HCT116 (cell line): ENCODE measurements at regions not wholly inside any gene's neighbourhood (a gene's known extent, or its start where the extent isn't known, plus 50 kb on each side); places are given as distances from the start of the nearest gene placed in this dataset.

Experiments
- ATAC-seq: fragments of 200-7000 bp; cut with Tn5 transposase; 2 replicates; pipeline ENCODE4 v1.9.1; 2020; ENCODE audit warnings: mild to moderate bottlenecking, moderate library complexity
- BruUV-seq: library from RNA; stranded (reverse); fragments of 400-500 nt; replicated peaks from 2 replicates; lab custom pipeline; 2021; lab: Mats Ljungman, UMichigan
- CTCF ChIA-PET: fragments of 300-600 bp; sonication (Branson Sonifier 250); formaldehyde crosslinking; loops from one replicate; lab custom pipeline; 2021; ENCODE audit warnings: antibody characterized with exemption; lab: Charles Lee
- POLR2A ChIA-PET: fragments of 300-600, 350-600 bp; sonication (Branson Sonifier 250); formaldehyde crosslinking; loops from one replicate; lab custom pipeline; 2021; ENCODE audit warnings: antibody characterized with exemption; lab: Charles Lee
- RAD21 ChIA-PET, 2 experiments: fragments of 300-600 bp; sonication (Branson Sonifier 250); formaldehyde crosslinking; loops; one replicate each; lab custom pipeline; 2023; ENCODE audit warnings: low total read pairs in 2 of 2; ENCODE audit not compliant: uncharacterized antibody in 2 of 2, unreplicated experiment in 2 of 2, low non-redundant PET in 1 of 2; lab: Charles Lee
- DNase-seq: peaks from one replicate; pipeline ENCODE4 v3.0.0-alpha.2; 2010; ENCODE audit warnings: low read depth, low spot score
- H2AFZ ChIP-seq: fragments of 200-600 bp; shearing (Covaris generic), sonication (generic); 2 replicates; pipeline ENCODE4 v1.6.1; 2017; ENCODE audit warnings: low read depth, mixed run types, mixed read lengths, antibody characterized with exemption, low read length; ENCODE audit not compliant: poor library complexity, severe bottlenecking
- H3K27ac ChIP-seq: 2 replicates; pipeline ENCODE4 v1.5.1; 2012; ENCODE audit warnings: low read depth, low read length
- H3K27me3 ChIP-seq: fragments of 200-600 bp; sonication (generic); 2 replicates; pipeline ENCODE4 v1.6.1; 2016; ENCODE audit warnings: mixed run types, low read length, mixed read lengths; ENCODE audit not compliant: insufficient read depth
- H3K36me3 ChIP-seq, 2 experiments: fragments of 200-500 bp in 1 of 2; fragments of 200-600 bp in 1 of 2; sonication (Bioruptor generic) in 1 of 2; sonication (generic) in 1 of 2; 2 replicates each; pipeline versions ENCODE4 v1.5.1 to v1.6.1; 2014 to 2016; ENCODE audit warnings: low read length in 2 of 2, inconsistent platforms in 1 of 2, mixed read lengths in 1 of 2, mixed run types in 1 of 2; ENCODE audit not compliant: insufficient read depth in 2 of 2, control insufficient read depth in 1 of 2
- H3K4me1 ChIP-seq, 2 experiments: fragments of 200-600 bp in 1 of 2; sonication (generic) in 1 of 2; 2 replicates each; pipeline versions ENCODE4 v1.5.1 to v1.6.1; 2012 to 2017; ENCODE audit warnings: low read length in 2 of 2, inconsistent platforms in 1 of 2, mild to moderate bottlenecking in 1 of 2, mixed read lengths in 1 of 2, mixed run types in 1 of 2, moderate library complexity in 1 of 2; ENCODE audit not compliant: insufficient read depth in 2 of 2, control insufficient read depth in 1 of 2
- H3K4me2 ChIP-seq: fragments of 200-600 bp; sonication (generic); 2 replicates; pipeline ENCODE4 v1.6.1; 2017; ENCODE audit warnings: mixed run types, low read length, mixed read lengths
- H3K4me3 ChIP-seq, 2 experiments: fragments of 200-600 bp in 1 of 2; sonication (generic) in 1 of 2; replicated peaks in 1 of 2; 2 replicates each; pipeline ENCODE4 v1.5.1; 2011 to 2016; ENCODE audit warnings: low read length in 2 of 2, control low read depth in 1 of 2, low read depth in 1 of 2, mild to moderate bottlenecking in 1 of 2, mixed read lengths in 1 of 2, mixed run types in 1 of 2
- H3K79me2 ChIP-seq: fragments of 200-600 bp; sonication (generic); 2 replicates; pipeline ENCODE4 v1.6.1; 2017; ENCODE audit warnings: mild to moderate bottlenecking, mixed run types, low read length, moderate library complexity, mixed read lengths; ENCODE audit not compliant: insufficient read depth
- H3K9ac ChIP-seq: fragments of 200-600 bp; sonication (generic); 2 replicates; pipeline ENCODE4 v1.6.1; 2016; ENCODE audit warnings: low read length, mixed read lengths
- H3K9me2 ChIP-seq: fragments of 200-600 bp; sonication (generic), shearing (Covaris generic); 2 replicates; pipeline ENCODE4 v1.6.1; 2017; ENCODE audit warnings: mixed run types, mild to moderate bottlenecking, moderate library complexity; ENCODE audit not compliant: insufficient read depth
- H3K9me3 ChIP-seq, 2 experiments: fragments of 200-500 bp in 1 of 2; fragments of 200-600 bp in 1 of 2; sonication (Bioruptor generic) in 1 of 2; sonication (generic) in 1 of 2; 2 replicates each; pipeline ENCODE4 v1.6.1; 2014 to 2017; ENCODE audit warnings: low read length in 2 of 2, mixed read lengths in 2 of 2, inconsistent platforms in 1 of 2, low read depth in 1 of 2, mild to moderate bottlenecking in 1 of 2, mixed run types in 1 of 2, moderate library complexity in 1 of 2; ENCODE audit not compliant: control insufficient read depth in 1 of 2, insufficient read depth in 1 of 2
- H4K20me1 ChIP-seq: fragments of 200-600 bp; sonication (generic), shearing (Covaris generic); 2 replicates; pipeline ENCODE4 v1.6.1; 2017; ENCODE audit warnings: mixed run types, mild to moderate bottlenecking, moderate library complexity; ENCODE audit not compliant: insufficient read depth
- ATF3 ChIP-seq: IDR thresholded peaks from 2 replicates; pipeline ENCODE4 v1.6.1; 2012
- CBX3 ChIP-seq: IDR thresholded peaks from 2 replicates; pipeline ENCODE4 v1.6.1; 2012; ENCODE audit warnings: low read depth
- CEBPB ChIP-seq: IDR thresholded peaks from 2 replicates; pipeline ENCODE4 v1.6.1; 2012; ENCODE audit warnings: low read depth
- CTCF ChIP-seq, 3 experiments: fragments of 200-600 bp in 1 of 3; sonication (generic) in 1 of 3; IDR thresholded peaks in 2 of 3; conservative IDR thresholded peaks in 1 of 3; 2 replicates each; pipeline ENCODE4 v1.5.1; 2012 to 2017; ENCODE audit warnings: low read depth in 2 of 3, low read length in 2 of 3, antibody characterized with exemption in 1 of 3, borderline replicate concordance in 1 of 3, control low read depth in 1 of 3, mild to moderate bottlenecking in 1 of 3, mixed read lengths in 1 of 3, mixed run types in 1 of 3, moderate library complexity in 1 of 3; ENCODE audit not compliant: insufficient read depth in 1 of 3
- EGR1 ChIP-seq: IDR thresholded peaks from 2 replicates; pipeline ENCODE4 v1.6.1; 2012; ENCODE audit warnings: low read depth
- EZH2 ChIP-seq: fragments of 200-600 bp; sonication (generic); IDR thresholded peaks from 2 replicates; pipeline ENCODE4 v1.6.1; 2017; ENCODE audit warnings: antibody characterized with exemption, mixed run types
- EZH2phosphoT487 ChIP-seq: fragments of 200-600 bp; IDR thresholded peaks from 2 replicates; pipeline ENCODE4 v1.6.1; 2018; ENCODE audit warnings: antibody characterized with exemption, borderline replicate concordance
- FOSL1 ChIP-seq: IDR thresholded peaks from 2 replicates; pipeline ENCODE4 v1.6.1; 2012; ENCODE audit warnings: low read depth
- MAX ChIP-seq: IDR thresholded peaks from 2 replicates; pipeline ENCODE4 v1.6.1; 2012
- RAD21 ChIP-seq: IDR thresholded peaks from 2 replicates; pipeline ENCODE4 v1.6.1; 2012; ENCODE audit warnings: low read depth, mild to moderate bottlenecking
- REST ChIP-seq: IDR thresholded peaks from 2 replicates; pipeline ENCODE4 v1.6.1; 2012; ENCODE audit warnings: low read depth
- SIN3A ChIP-seq: IDR thresholded peaks from 2 replicates; pipeline ENCODE4 v1.6.1; 2012; ENCODE audit warnings: low read depth
- SP1 ChIP-seq: IDR thresholded peaks from 2 replicates; pipeline ENCODE4 v1.6.1; 2012; ENCODE audit warnings: low read depth
- SRF ChIP-seq: IDR thresholded peaks from 2 replicates; pipeline ENCODE4 v1.6.1; 2012; ENCODE audit warnings: low read depth
- TCF7L2 ChIP-seq: IDR thresholded peaks from 2 replicates; pipeline ENCODE4 v1.7.0; 2011; ENCODE audit warnings: borderline replicate concordance, inconsistent platforms; ENCODE audit not compliant: insufficient read depth, insufficient read length; ENCODE audit errors: extremely low read depth
- YY1 ChIP-seq: IDR thresholded peaks from 2 replicates; pipeline ENCODE4 v1.6.1; 2011; ENCODE audit warnings: low read length, low read depth, moderate library complexity, mild to moderate bottlenecking; ENCODE audit not compliant: insufficient replicate concordance; ENCODE audit errors: extremely low read depth
- ZBTB33 ChIP-seq: IDR thresholded peaks from 2 replicates; pipeline ENCODE4 v1.6.1; 2011; ENCODE audit warnings: mild to moderate bottlenecking, low read length, moderate library complexity; ENCODE audit not compliant: insufficient replicate concordance; ENCODE audit errors: extremely low read depth
- ZFX ChIP-seq: fragments of 450-650 bp; IDR thresholded peaks from 2 replicates; pipeline ENCODE4 v1.6.1; 2017
- ZNF274 ChIP-seq: fragments of 200-500 bp; sonication (Bioruptor generic); IDR thresholded peaks from 2 replicates; pipeline ENCODE4 v1.6.1; 2014; ENCODE audit warnings: mild to moderate bottlenecking, low read depth, low read length, inconsistent platforms
- intact Hi-C: fragments of 100-400 bp; cut with micrococcal nuclease; formaldehyde crosslinking; loops from 2 replicates; pipeline ENCODE4 v1.10.0; 2022

GRCh38 chr11:32289701-32290100, 145.6 kb downstream of the WT1 start:
- Histone ChIP-seq H3K79me2 (no peaks in the 10 kb centered on the region), H3K4me2 (no peak overlapping the region), H3K9me2 (no peaks in the 10 kb centered on the region), H4K20me1 (no peaks in the 10 kb centered on the region), H3K36me3 (no peaks in the 10 kb centered on the region)
- intact Hi-C loops: loop anchor here (10.0 kb wide), 1 partner anchor 645 kb away; no protein-coding TSS in a partner anchor
- no TSS peak for BruUV-seq
- TF ChIP-seq ATF3 (no peak), SP1 (no peak), YY1 (no peak), EGR1 (no peak), MAX (no peak), EZH2 (no peak), CBX3 (no peak), TCF7L2 (no peak), SRF (no peak), FOSL1 (no peak), ZNF274 (no peak), REST (no peak), EZH2phosphoT487 (no peak), CEBPB (no peak), CTCF (IDR thresholded peaks at IDR 0.05 in 2 of 3, conservative IDR thresholded peaks at IDR 0.05 in 1 of 3; ENCODE audit: borderline replicate concordance in 1 of 3, insufficient read depth in 1 of 3, low read depth in 2 of 3, low read length in 2 of 3) (no peak), RAD21 (no peak), SIN3A (no peak), ZFX (no peak), ZBTB33 (no peak)
- TF ChIP-seq, all 23 proteins: peak for 0
- Histone ChIP-seq H2AFZ (no peak overlapping the region), H3K27ac (no peak overlapping the region), H3K27me3 (no peaks in the 10 kb centered on the region), H3K9ac (no peak overlapping the region), H3K9me3 (no peaks in the 10 kb centered on the region), H3K4me3 (no peak overlapping the region), H3K4me1 (no peaks in the 10 kb centered on the region)
- ChIA-PET CTCF (interaction anchor here (1.4 kb wide), 1 partner anchor 8 kb away, joined by 4 read pairs; no protein-coding TSS in a partner anchor), RAD21 (no interaction called here), POLR2A (no interaction called here)
- no peak for ATAC-seq
- no peak for DNase-seq
